GM12865 (cell line): ENCODE measurements at regions not wholly inside any gene's neighbourhood (a gene's known extent, or its start where the extent isn't known, plus 50 kb on each side); places are given as distances from the start of the nearest gene placed in this dataset.

Experiments
- DNase-seq: peaks from one replicate; pipeline ENCODE4 v3.0.0; 2010; ENCODE audit warnings: low read depth
- H3K4me3 ChIP-seq: 2 replicates; pipeline ENCODE4 v1.5.1; 2011; ENCODE audit warnings: mild to moderate bottlenecking, low read depth, low read length, control low read depth
- CTCF ChIP-seq: IDR thresholded peaks from 2 replicates; pipeline ENCODE4 v1.5.1; 2011; ENCODE audit warnings: low read length, control low read depth, low read depth, inconsistent platforms; ENCODE audit not compliant: insufficient read depth; ENCODE audit errors: missing control alignments

- TF ChIP-seq CTCF = no peak
- no peak overlapping the region for H3K4me3 ChIP-seq
- DNase-seq = no peak
Observed at GRCh38 chr6:28725274-28725809, 198.4 kb downstream of the TRIM27 start.

DNA sequence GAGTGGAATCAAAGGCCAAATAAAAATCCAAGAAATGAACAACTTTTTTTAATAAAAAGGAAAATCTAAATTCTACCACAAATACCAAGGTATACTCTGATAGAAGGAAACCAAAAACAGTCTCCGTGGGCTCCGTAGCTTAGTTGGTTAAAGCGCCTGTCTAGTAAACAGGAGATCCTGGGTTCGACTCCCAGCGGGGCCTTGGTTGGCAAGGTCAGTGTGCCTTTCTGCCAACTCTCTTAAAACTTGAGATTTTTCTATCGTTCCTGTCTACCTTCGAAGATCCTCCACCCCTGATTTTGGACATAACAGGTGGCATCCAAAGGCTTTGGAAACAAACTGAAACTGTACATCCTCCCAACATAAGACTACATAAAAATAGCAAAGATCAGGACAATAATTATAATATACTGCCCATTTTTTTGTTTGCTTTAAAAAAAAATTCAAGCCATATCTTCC is 197.9 kb downstream of the TRIM27 start:
- no peak overlapping the region for H3K4me3 ChIP-seq
- no peak for TF ChIP-seq CTCF
- DNase-seq = no peak

DNA sequence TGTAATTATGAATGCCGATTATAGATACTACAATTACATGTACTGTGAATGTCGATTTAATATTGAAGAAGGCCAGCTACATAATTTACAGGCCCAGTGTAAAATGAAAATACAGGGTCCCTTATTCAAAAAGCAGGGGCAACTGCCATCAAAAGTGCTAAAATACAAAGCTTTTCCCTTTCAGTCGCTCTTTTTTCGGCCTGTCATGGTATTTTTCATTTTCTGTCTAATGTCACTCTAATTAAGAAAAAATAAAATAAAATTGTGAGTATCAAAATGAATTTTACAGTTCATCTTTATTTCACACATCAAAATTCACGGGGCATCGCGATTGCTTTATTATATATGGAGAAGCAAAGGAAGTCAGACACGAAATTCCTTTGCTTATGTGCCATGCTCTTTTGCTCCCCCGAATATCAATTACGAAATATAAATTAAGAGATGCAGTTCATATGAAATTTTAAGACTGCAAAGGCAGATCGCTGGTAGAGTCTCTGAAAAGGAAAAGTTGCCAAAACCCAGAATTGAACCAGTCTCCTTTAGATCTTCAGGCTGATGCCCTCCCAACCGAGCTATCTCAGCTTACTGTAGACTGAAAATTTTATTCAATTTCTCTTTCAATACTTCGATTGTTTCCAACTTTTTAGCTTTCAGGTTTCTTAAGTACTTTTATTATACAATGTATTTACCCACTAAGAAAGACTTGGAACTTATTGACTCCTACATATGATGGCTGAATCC is 197.0 kb downstream of the TRIM27 start:
- H3K4me3 ChIP-seq = no peak overlapping the region
- DNase-seq = no peak

DNA sequence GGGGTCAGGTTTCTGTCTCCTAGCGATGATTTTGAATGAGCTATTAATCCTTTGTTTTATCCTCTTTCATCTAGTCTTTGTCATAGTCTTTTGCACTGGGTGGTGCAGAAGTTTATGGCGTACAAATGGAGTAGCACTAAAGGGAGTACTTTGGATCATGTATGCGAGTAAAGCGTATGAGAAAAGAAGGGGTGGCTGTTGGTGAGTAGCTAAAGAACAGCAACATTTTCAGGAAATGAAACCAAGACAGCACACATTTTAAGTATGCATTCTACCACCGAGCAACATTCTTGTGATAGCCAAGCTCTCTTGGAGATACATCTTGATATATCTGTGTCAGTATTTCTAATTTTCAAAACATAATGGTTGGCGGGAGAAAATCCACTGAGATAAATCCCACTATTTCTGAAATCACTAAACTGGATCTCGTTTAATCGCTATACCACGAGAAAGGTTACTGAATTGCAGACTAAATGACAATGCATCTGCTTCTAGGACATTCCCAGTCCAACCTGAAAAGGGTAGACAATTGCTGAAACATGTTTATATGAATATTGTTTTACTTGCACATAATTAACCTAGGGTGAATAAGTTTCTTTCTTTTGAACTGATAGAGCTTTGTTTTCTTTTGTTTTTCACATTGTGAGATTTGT is 196.1 kb downstream of the TRIM27 start:
- no peak for TF ChIP-seq CTCF
- DNase-seq = no peak
- H3K4me3 ChIP-seq = no peak overlapping the region

More for the DNA sequence above, 197.0 kb downstream of the TRIM27 start:
- no peak for TF ChIP-seq CTCF

- H3K4me3 ChIP-seq = peak overlapping the region; percentile 98
- no peak for DNase-seq
- no peak for TF ChIP-seq CTCF
Observed at GRCh38 chr6:28729501-28730402, 194.0 kb downstream of the TRIM27 start.

GRCh38 chr6:28732052-28732451 is 191.7 kb downstream of the TRIM27 start:
- DNase-seq = no peak
- no peak for TF ChIP-seq CTCF
- no peak overlapping the region for H3K4me3 ChIP-seq
